ENCODE measurements at regions not wholly inside any gene's neighbourhood (a gene's known extent, or its start where the extent isn't known, plus 50 kb on each side); places are given as distances from the start of the nearest gene placed in this dataset.

- peaks cover 7% of the 10 kb centered on the region for H3K36me3 Mint-ChIP-seq
- H3K27ac Mint-ChIP-seq: peak overlapping the region; percentile 94
- no peak for TF ChIP-seq CTCF (IDR thresholded peaks at IDR 0.05; ENCODE audit: unreplicated experiment)
- H3K9me3 Mint-ChIP-seq: peaks cover 7% of the 10 kb centered on the region
- H3K4me3 Mint-ChIP-seq: no peak overlapping the region
- no peaks in the 10 kb centered on the region for H3K27me3 Mint-ChIP-seq (ENCODE audit: low read depth)
- DNase-seq (ENCODE audit: low spot score in 2 of 2, unreplicated experiment in 2 of 2): no peak
- peaks cover 21% of the 10 kb centered on the region for H3K4me1 Mint-ChIP-seq
Observed at GRCh38 chr21:28207436-28208173, 785.1 kb downstream of the LTN1 start.

DNA sequence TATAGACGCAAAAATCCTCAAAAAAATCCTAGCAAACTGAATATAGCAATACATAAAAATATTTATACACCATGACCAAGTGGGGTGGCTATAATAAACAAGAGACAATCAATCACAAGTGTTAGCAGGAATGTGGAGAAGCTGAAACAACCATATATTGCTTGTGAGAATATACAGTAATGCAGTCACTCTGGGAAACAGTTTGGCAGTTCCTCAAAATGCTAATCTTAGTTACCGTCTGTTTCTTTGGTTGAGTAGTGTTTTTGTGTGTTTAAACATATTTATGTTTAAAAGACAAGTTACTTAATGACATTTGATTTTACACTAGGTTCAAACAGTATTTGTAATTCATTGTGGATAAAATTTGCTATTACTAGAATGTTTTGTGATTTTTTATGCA lies 792.0 kb downstream of the LTN1 start:
- no peak for TF ChIP-seq CTCF (IDR thresholded peaks at IDR 0.05; ENCODE audit: unreplicated experiment)
- Mint-ChIP-seq H3K27me3 (ENCODE audit: low read depth) (no peaks in the 10 kb centered on the region), H3K9me3 (peaks cover 57% of the 10 kb centered on the region), H3K4me3 (no peak overlapping the region), H3K36me3 (peaks cover 36% of the 10 kb centered on the region), H3K27ac (no peak overlapping the region), H3K4me1 (no peaks in the 10 kb centered on the region)
- DNase-seq (ENCODE audit: low spot score in 2 of 2, unreplicated experiment in 2 of 2): no peak

- Mint-ChIP-seq H3K27me3 (ENCODE audit: low read depth) (no peaks in the 10 kb centered on the region), H3K4me1 (no peaks in the 10 kb centered on the region), H3K9me3 (peaks cover 68% of the 10 kb centered on the region), H3K4me3 (no peak overlapping the region), H3K36me3 (peaks cover 49% of the 10 kb centered on the region), H3K27ac (no peak overlapping the region)
- TF ChIP-seq CTCF (IDR thresholded peaks at IDR 0.05; ENCODE audit: unreplicated experiment): no peak
- DNase-seq (ENCODE audit: low spot score in 2 of 2, unreplicated experiment in 2 of 2): no peak
Observed at GRCh38 chr21:28196981-28197380, 795.7 kb downstream of the LTN1 start.

- TF ChIP-seq CTCF (IDR thresholded peaks at IDR 0.05; ENCODE audit: unreplicated experiment): no peak
- no peak for DNase-seq (ENCODE audit: low spot score in 2 of 2, unreplicated experiment in 2 of 2)
- Mint-ChIP-seq H3K4me3 (no peak overlapping the region), H3K4me1 (no peaks in the 10 kb centered on the region), H3K27me3 (ENCODE audit: low read depth) (no peaks in the 10 kb centered on the region), H3K9me3 (peaks cover 66% of the 10 kb centered on the region), H3K36me3 (peaks cover 34% of the 10 kb centered on the region), H3K27ac (no peak overlapping the region)
Observed at GRCh38 chr21:28193189-28193588, 799.5 kb downstream of the LTN1 start.

DNA sequence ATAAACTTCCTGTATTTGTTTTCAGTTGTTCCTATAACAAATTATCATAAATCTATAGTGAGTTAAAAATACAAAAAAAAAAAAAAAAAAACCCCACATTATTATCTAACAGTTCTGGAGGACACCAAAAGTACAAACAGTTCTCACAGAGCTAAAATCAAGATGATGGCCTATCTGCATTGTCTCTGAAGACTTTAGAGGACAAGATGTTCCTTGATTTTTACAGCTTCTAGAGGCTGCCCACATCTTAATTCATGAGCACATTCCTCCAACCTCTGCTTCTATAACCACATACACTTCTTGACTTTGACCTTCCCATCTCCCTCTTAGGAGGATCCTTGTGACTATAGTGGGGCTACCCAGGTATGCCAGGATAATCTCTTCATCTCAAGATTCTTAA lies 806.1 kb downstream of the LTN1 start:
- Mint-ChIP-seq H3K27me3 (ENCODE audit: low read depth) (no peaks in the 10 kb centered on the region), H3K36me3 (peaks cover 20% of the 10 kb centered on the region), H3K4me1 (peaks cover 2% of the 10 kb centered on the region), H3K4me3 (no peak overlapping the region), H3K27ac (no peak overlapping the region), H3K9me3 (peaks cover 44% of the 10 kb centered on the region)
- no peak for DNase-seq (ENCODE audit: low spot score in 2 of 2, unreplicated experiment in 2 of 2)
- TF ChIP-seq CTCF (IDR thresholded peaks at IDR 0.05; ENCODE audit: unreplicated experiment): no peak

All from mesothelial cell of epicardium (in vitro differentiated cells).